Fibroblast of lung (primary cell): ENCODE measurements at regions not wholly inside any gene's neighbourhood (a gene's known extent, or its start where the extent isn't known, plus 50 kb on each side); places are given as distances from the start of the nearest gene placed in this dataset.

Experiments
- EZH2 ChIP-seq: IDR thresholded peaks from 2 replicates; pipeline ENCODE4 v1.5.1; 2012; ENCODE audit warnings: low read length, control low read depth, mild to moderate bottlenecking; ENCODE audit errors: missing control alignments
- TF ChIP-seq, protein P1 (sequence below), 2 donors: IDR thresholded peaks in 1 of 2; conservative IDR thresholded peaks in 1 of 2; 1 replicate in 1 of 2; 2 replicates in 1 of 2; pipeline ENCODE4 v1.5.1; 2011 to 2012; ENCODE audit warnings: low read length in 2 of 2, control low read depth in 1 of 2, inconsistent platforms in 1 of 2, low read depth in 1 of 2, mild to moderate bottlenecking in 1 of 2

DNA sequence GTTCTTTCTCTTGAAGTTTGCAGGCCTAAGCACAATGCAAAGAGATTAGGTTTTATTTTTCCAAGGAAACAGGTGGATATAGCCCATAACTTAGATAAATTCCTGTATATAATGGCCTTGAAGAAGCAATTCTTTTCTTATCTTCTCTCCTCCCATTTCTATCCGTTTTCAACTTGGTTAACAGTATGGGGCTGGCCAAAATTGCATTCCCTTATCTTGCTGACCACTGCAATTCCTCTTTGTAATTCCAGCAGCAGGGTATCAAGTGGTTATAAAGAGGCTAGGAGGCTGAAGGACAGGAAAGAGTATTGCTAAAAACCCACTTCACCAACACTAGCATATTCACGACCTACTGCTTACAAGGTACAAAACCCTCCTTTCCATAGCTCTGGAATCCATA is 643.5 kb upstream of the ID4 start:
- TF ChIP-seq EZH2, result no peak
- TF ChIP-seq, protein P1, sequence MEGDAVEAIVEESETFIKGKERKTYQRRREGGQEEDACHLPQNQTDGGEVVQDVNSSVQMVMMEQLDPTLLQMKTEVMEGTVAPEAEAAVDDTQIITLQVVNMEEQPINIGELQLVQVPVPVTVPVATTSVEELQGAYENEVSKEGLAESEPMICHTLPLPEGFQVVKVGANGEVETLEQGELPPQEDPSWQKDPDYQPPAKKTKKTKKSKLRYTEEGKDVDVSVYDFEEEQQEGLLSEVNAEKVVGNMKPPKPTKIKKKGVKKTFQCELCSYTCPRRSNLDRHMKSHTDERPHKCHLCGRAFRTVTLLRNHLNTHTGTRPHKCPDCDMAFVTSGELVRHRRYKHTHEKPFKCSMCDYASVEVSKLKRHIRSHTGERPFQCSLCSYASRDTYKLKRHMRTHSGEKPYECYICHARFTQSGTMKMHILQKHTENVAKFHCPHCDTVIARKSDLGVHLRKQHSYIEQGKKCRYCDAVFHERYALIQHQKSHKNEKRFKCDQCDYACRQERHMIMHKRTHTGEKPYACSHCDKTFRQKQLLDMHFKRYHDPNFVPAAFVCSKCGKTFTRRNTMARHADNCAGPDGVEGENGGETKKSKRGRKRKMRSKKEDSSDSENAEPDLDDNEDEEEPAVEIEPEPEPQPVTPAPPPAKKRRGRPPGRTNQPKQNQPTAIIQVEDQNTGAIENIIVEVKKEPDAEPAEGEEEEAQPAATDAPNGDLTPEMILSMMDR (conservative IDR thresholded peaks at IDR 0.05 in 1 of 2, IDR thresholded peaks at IDR 0.05 in 1 of 2; ENCODE audit: low read depth in 1 of 2, low read length in 2 of 2), result no peak
